ENCODE measurements at regions not wholly inside any gene's neighbourhood (a gene's known extent, or its start where the extent isn't known, plus 50 kb on each side); places are given as distances from the start of the nearest gene placed in this dataset.

- TF ChIP-seq, protein P1, sequence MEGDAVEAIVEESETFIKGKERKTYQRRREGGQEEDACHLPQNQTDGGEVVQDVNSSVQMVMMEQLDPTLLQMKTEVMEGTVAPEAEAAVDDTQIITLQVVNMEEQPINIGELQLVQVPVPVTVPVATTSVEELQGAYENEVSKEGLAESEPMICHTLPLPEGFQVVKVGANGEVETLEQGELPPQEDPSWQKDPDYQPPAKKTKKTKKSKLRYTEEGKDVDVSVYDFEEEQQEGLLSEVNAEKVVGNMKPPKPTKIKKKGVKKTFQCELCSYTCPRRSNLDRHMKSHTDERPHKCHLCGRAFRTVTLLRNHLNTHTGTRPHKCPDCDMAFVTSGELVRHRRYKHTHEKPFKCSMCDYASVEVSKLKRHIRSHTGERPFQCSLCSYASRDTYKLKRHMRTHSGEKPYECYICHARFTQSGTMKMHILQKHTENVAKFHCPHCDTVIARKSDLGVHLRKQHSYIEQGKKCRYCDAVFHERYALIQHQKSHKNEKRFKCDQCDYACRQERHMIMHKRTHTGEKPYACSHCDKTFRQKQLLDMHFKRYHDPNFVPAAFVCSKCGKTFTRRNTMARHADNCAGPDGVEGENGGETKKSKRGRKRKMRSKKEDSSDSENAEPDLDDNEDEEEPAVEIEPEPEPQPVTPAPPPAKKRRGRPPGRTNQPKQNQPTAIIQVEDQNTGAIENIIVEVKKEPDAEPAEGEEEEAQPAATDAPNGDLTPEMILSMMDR (IDR thresholded peaks at IDR 0.05) = no peak
- TF ChIP-seq ZFX (IDR thresholded peaks at IDR 0.05; ENCODE audit: borderline replicate concordance) = no peak
Measured at GRCh38 chr1:194476872-194477271, 1290.5 kb upstream of the B3GALT2 start.

Data from 22Rv1 (cell line).